G401 (cell line): ENCODE measurements at regions not wholly inside any gene's neighbourhood (a gene's known extent, or its start where the extent isn't known, plus 50 kb on each side); places are given as distances from the start of the nearest gene placed in this dataset.
"Not testable (repeated sequence)": the region's sequence is repeated elsewhere in the genome, so short reads cannot be mapped to it uniquely, and the experiment has no call there.

Experiments
- DNase-seq: peaks from one replicate; pipeline ENCODE4 v3.0.0-alpha.2; 2015; ENCODE audit warnings: low spot score
- in situ Hi-C: cut with HindIII; loops from 2 replicates; pipeline ENCODE4 v1.10.0; 2016; ENCODE audit warnings: low sequenced_read_pairs, mixed read lengths

- in situ Hi-C loops, result not testable (repeated sequence)
Observed at GRCh38 chr3:191993952-191994351, 533.0 kb downstream of the PYDC2 start.

GRCh38 chr3:191997093-191997492 lies 536.1 kb downstream of the PYDC2 start:
- in situ Hi-C loops, result no loop called here
- DNase-seq, result no peak

More at GRCh38 chr3:191993952-191994351, 533.0 kb downstream of the PYDC2 start:
- DNase-seq, result not testable (repeated sequence)

DNA sequence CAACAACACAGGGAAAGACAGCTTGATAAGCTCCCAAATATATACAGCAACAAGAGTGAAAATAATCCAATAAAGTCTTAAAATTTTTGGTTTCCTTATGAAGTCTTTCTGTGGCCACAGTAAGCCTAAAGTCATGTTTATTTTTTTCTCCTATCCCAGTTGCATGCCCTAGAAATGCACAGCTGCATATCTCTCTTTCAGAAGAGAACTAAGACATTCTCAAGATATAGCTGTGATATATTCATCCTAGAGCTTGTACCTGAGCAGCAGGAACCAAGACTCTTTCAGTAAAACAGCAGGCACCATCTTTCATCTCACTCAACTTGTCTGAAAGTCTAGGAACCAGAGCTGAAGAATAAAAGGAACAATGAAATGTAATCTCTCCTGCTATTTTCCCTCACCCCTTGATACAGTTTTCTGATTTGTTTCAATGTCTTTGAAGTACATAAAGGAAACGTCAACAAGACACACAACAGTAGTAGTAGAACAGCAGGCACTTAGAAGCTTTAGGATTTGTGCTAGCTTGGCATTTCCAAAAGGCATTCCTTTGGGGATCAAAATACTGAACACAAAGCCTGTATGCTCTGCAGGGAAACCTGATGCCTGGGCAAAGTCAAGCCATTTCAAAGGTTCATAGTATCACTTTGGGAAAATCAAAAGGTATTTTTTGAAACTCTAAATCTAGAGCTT lies 536.8 kb downstream of the PYDC2 start:
- DNase-seq, result no peak
- in situ Hi-C loops, result no loop called here

GRCh38 chr3:192001218-192001617 lies 540.3 kb downstream of the PYDC2 start:
- in situ Hi-C loops, result no loop called here
- no peak for DNase-seq

GRCh38 chr3:192005989-192006388 lies 545.0 kb downstream of the PYDC2 start:
- DNase-seq, result no peak
- in situ Hi-C loops, result no loop called here

- in situ Hi-C loops, result no loop called here
- no peak for DNase-seq
Observed at GRCh38 chr3:192009903-192010302, 548.9 kb downstream of the PYDC2 start.

DNA sequence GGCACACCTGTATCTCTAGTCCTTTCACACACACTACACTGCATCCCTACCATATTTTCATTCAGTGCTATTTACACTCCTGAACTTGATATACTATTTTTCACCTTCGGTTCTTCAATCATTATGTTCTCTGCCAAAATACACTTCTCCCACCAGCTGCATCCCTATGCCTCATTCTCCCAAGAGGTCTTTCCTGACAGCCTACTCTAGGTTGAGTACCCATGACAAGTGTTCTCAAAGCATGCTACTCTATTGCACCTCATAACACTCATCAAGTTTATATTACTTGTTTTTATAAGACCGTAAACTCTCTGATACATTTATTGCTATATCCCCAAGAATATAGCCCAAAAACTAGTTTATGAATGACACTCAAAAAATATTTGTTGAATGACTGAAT lies 549.5 kb downstream of the PYDC2 start:
- in situ Hi-C loops, result no loop called here
- DNase-seq, result no peak

DNA sequence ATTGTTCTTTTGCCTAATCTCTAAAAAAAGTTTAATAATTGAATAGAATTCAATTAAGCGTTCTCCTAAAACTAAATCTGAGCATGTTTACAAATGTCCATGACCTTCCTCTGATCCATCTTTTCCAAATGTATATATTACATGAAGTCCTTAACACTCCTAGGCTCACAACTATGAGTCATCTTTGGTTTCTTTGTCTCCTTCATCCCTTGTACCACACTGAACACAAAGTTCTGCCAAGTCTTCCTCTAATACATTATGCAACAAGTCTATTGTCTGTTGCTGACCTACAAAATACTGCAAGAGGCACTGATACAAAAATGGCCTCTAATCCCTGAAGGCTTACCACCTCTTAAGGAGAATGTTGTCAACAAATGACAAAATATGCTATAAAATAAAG lies 550.2 kb downstream of the PYDC2 start:
- in situ Hi-C loops, result no loop called here
- no peak for DNase-seq

- no peak for DNase-seq
- in situ Hi-C loops, result no loop called here
Observed at GRCh38 chr3:192013110-192013509, 552.1 kb downstream of the PYDC2 start.

DNA sequence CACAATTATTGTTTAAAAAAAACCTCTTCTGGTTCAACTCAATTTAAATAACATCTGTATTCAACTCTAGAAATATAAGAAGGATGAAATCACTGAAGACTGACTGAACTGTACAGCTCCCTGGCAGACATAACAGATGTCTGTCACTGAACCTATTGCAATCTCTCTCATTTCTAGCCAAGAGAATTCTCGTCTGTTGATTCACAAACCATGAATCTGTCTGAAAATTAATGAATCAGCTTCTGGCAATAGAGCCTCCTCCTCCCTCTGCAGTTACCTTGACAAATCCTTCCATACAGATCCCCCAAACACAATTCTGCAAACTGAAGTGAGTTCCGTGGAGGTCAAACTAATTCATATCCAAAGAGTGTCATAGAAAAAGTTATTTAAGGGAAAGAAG lies 561.4 kb downstream of the PYDC2 start:
- in situ Hi-C loops, result no loop called here
- no peak for DNase-seq

- in situ Hi-C loops, result no loop called here
- no peak for DNase-seq
Observed at GRCh38 chr3:192024751-192025150, 563.8 kb downstream of the PYDC2 start.

GRCh38 chr3:192026661-192027060 lies 565.7 kb downstream of the PYDC2 start:
- in situ Hi-C loops, result no loop called here

DNA sequence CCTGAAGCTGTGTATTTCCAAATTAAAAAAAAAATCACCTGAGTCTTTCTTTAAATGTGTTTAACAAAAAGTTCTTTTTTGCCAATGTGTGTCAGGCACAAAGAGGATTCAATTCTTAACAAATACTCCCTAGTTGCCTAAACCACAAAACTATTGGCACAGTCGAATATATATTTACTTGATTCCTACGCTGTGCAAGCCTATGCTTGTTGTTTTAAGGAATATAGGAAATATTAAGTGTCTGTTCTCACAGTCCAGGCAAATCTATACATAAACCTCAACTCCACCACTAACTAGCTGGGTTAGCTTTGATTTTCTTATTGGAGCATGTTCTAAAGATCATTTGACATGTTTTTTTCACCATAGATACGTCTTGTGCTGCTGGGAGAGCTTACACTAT lies 571.0 kb downstream of the PYDC2 start:
- no peak for DNase-seq
- in situ Hi-C loops, result no loop called here

More at GRCh38 chr3:192026661-192027060, 565.7 kb downstream of the PYDC2 start:
- DNase-seq, result no peak

- DNase-seq, result no peak
- in situ Hi-C loops, result no loop called here
Observed at GRCh38 chr3:192033246-192033645, 572.3 kb downstream of the PYDC2 start.

GRCh38 chr3:192038726-192039125 lies 577.8 kb downstream of the PYDC2 start:
- no peak for DNase-seq
- in situ Hi-C loops, result no loop called here

DNA sequence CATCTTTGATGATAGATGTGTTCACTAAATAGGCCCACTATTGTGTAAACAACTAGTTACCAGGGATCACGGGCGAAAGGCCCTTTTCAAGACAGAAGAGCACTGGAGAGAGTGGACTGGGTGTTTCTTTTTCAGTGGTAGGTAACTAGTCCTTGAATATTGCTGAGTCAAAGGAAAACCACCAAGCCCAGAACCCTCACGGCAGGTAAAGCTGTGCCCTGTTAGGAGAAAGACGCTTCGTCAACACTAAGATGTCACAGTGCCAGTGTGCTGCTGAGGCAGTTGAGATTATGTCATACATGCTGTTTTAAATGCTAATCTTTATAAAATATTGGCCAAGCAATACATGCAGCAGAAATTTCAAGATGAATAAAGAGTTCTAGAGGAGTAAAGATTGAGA lies 578.6 kb downstream of the PYDC2 start:
- DNase-seq, result no peak
- in situ Hi-C loops, result no loop called here

- in situ Hi-C loops, result no loop called here
- DNase-seq, result no peak
Observed at GRCh38 chr3:192040282-192041043, 579.5 kb downstream of the PYDC2 start.

- DNase-seq, result no peak
- in situ Hi-C loops, result no loop called here
Observed at GRCh38 chr3:192042116-192042515, 581.2 kb downstream of the PYDC2 start.

- in situ Hi-C loops, result no loop called here
- no peak for DNase-seq
Observed at GRCh38 chr3:192054881-192055280, 593.9 kb downstream of the PYDC2 start.

- in situ Hi-C loops, result no loop called here
- DNase-seq, result no peak
Observed at GRCh38 chr3:192055946-192056345, 595.0 kb downstream of the PYDC2 start.

DNA sequence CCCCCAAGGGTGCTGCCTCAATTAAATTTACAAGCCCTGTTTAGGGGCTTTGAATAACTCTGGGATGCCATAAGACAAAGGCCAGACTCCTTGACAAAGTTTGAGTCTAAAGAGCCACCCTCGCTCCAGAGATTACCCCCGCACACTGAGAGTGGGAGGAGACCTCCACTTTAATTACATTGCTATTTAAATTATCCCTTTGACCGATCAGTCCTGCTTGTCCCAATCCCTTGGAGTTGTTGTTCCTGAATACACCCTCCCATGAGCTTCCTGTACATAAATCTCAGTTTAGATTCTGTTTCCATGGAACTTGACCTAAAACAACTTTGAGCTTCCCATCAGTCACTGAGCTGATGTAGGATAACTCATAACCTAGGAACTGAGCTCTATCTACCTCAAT lies 596.3 kb downstream of the PYDC2 start:
- in situ Hi-C loops, result no loop called here
- no peak for DNase-seq
